IMR-90 (cell line): ENCODE measurements at regions not wholly inside any gene's neighbourhood (a gene's known extent, or its start where the extent isn't known, plus 50 kb on each side); places are given as distances from the start of the nearest gene placed in this dataset.
A peak's percentile ranks its signal among the peaks of the same experiment; 100 is the strongest.

ENCODE experiments used
- ATAC-seq: fragments of 200-7000 bp; cut with Tn5 transposase; 2 replicates; pipeline ENCODE4 v1.9.1; 2020; ENCODE audit warnings: low read depth, mild to moderate bottlenecking, moderate library complexity
- BruUV-seq: library from RNA; stranded (reverse); fragments of 400-500 nt; replicated peaks from 2 replicates; lab custom pipeline; 2021; lab: Mats Ljungman, UMichigan
- CTCF ChIA-PET: fragments of 300-600 bp; formaldehyde crosslinking; extraction: SDS; loops from one replicate; lab custom pipeline; 2021; ENCODE audit warnings: antibody characterized with exemption; lab: Yijun Ruan, JAX
- POLR2A ChIA-PET: fragments of 300-600 bp; sonication (Branson Sonifier 250); formaldehyde crosslinking; loops from one replicate; lab custom pipeline; 2022; ENCODE audit warnings: antibody characterized with exemption; ENCODE audit not compliant: unreplicated experiment; lab: Charles Lee
- DNase-seq: peaks from one replicate; pipeline ENCODE4 v3.0.0; 2013
- H2AFZ ChIP-seq: replicated peaks from 2 replicates; pipeline ENCODE3; 2013; ENCODE audit warnings: low read length, mild to moderate bottlenecking; ENCODE audit not compliant: poor library complexity
- H2AK5ac ChIP-seq: 2 replicates; pipeline ENCODE4 v1.6.1; 2013; ENCODE audit warnings: low read depth, low read length, inconsistent platforms
- H2AK9ac ChIP-seq: replicated peaks from 2 replicates; pipeline ENCODE3; 2013; ENCODE audit warnings: mild to moderate bottlenecking, low read depth, low read length, moderate library complexity; ENCODE audit not compliant: poor library complexity
- H2BK120ac ChIP-seq: 2 replicates; pipeline ENCODE4 v1.6.1; 2013; ENCODE audit warnings: low read depth, low read length, inconsistent platforms
- H2BK15ac ChIP-seq: 3 replicates; pipeline ENCODE4 v1.6.1; 2013; ENCODE audit warnings: low read depth, low read length, inconsistent platforms
- H2BK20ac ChIP-seq: 2 replicates; pipeline ENCODE4 v1.6.1; 2013; ENCODE audit warnings: low read depth, mild to moderate bottlenecking, inconsistent platforms, low read length, moderate library complexity
- H2BK5ac ChIP-seq: 2 replicates; pipeline ENCODE4 v1.6.1; 2013; ENCODE audit warnings: mild to moderate bottlenecking, low read depth, low read length, inconsistent platforms; ENCODE audit not compliant: poor library complexity, severe bottlenecking
- H3K14ac ChIP-seq: replicated peaks from 2 replicates; pipeline ENCODE4 v1.6.1; 2013; ENCODE audit warnings: low read depth, low read length, inconsistent platforms
- H3K18ac ChIP-seq: 2 replicates; pipeline ENCODE4 v1.6.1; 2013; ENCODE audit warnings: low read depth, low read length, control low read depth
- H3K23ac ChIP-seq: 2 replicates; pipeline ENCODE4 v1.6.1; 2013; ENCODE audit warnings: low read depth, low read length, inconsistent platforms
- H3K27ac ChIP-seq: 2 replicates; pipeline ENCODE4 v1.5.1; 2013; ENCODE audit warnings: mild to moderate bottlenecking, control low read depth, low read length; ENCODE audit not compliant: insufficient read depth
- H3K27me3 ChIP-seq: 2 replicates; pipeline ENCODE4 v1.6.1; 2013; ENCODE audit warnings: low read length; ENCODE audit not compliant: control insufficient read depth, insufficient read depth
- H3K36me3 ChIP-seq: 2 replicates; pipeline ENCODE4 v1.6.1; 2013; ENCODE audit warnings: low read length, mixed read lengths; ENCODE audit not compliant: control insufficient read depth, insufficient read depth
- H3K4ac ChIP-seq: 2 replicates; pipeline ENCODE4 v1.6.1; 2013; ENCODE audit warnings: low read depth, low read length, inconsistent platforms
- H3K4me1 ChIP-seq: 2 replicates; pipeline ENCODE4 v1.6.1; 2013; ENCODE audit warnings: low read length, mixed read lengths; ENCODE audit not compliant: control insufficient read depth, insufficient read depth
- H3K4me2 ChIP-seq: 2 replicates; pipeline ENCODE4 v1.6.1; 2013; ENCODE audit warnings: low read depth, mild to moderate bottlenecking, control low read depth, low read length, moderate library complexity
- H3K4me3 ChIP-seq: 2 replicates; pipeline ENCODE4 v1.5.1; 2013; ENCODE audit warnings: low read depth, mild to moderate bottlenecking, control low read depth, low read length, moderate library complexity; ENCODE audit not compliant: insufficient read depth
- H3K56ac ChIP-seq: 2 replicates; pipeline ENCODE4 v1.6.1; 2013; ENCODE audit warnings: low read length, inconsistent platforms; ENCODE audit not compliant: insufficient read depth; ENCODE audit errors: extremely low read depth
- H3K79me1 ChIP-seq, 2 experiments: 2 replicates each; pipeline ENCODE4 v1.6.1; 2013; ENCODE audit warnings: low read length in 2 of 2, inconsistent platforms in 1 of 2, low read depth in 1 of 2
- H3K9ac ChIP-seq: 2 replicates; pipeline ENCODE4 v1.6.1; 2013; ENCODE audit warnings: low read depth, low read length, control low read depth
- H3K9me1 ChIP-seq: 2 replicates; pipeline ENCODE4 v1.6.1; 2013; ENCODE audit warnings: low read length, inconsistent platforms; ENCODE audit not compliant: insufficient read depth
- H3K9me3 ChIP-seq: 2 replicates; pipeline ENCODE4 v1.6.1; 2013; ENCODE audit warnings: low read length; ENCODE audit not compliant: control insufficient read depth, insufficient read depth
- H4K20me1 ChIP-seq: 2 replicates; pipeline ENCODE4 v1.6.1; 2013; ENCODE audit warnings: low read length, inconsistent platforms; ENCODE audit not compliant: insufficient read depth
- H4K5ac ChIP-seq: 2 replicates; pipeline ENCODE4 v1.6.1; 2013; ENCODE audit warnings: mild to moderate bottlenecking, low read depth, low read length, control low read depth
- H4K8ac ChIP-seq, 2 experiments: 2 replicates each; pipeline ENCODE4 v1.6.1; 2013; ENCODE audit warnings: low read depth in 2 of 2, low read length in 2 of 2, control low read depth in 1 of 2, inconsistent platforms in 1 of 2
- H4K91ac ChIP-seq: 2 replicates; pipeline ENCODE4 v1.6.1; 2013; ENCODE audit warnings: low read depth, low read length, inconsistent platforms; ENCODE audit not compliant: insufficient read depth
- CTCF ChIP-seq: conservative IDR thresholded peaks from 2 replicates; pipeline ENCODE4 v1.5.1; 2012; ENCODE audit warnings: mild to moderate bottlenecking, low read depth, low read length, improper control_type of control experiment
- ELK1 ChIP-seq: fragments of 150-350 bp; IDR thresholded peaks from 2 replicates; pipeline ENCODE4 v1.6.1; 2016; ENCODE audit warnings: low read depth, mild to moderate bottlenecking, low read length, moderate library complexity, borderline replicate concordance
- MAFK ChIP-seq: IDR thresholded peaks from 2 replicates; pipeline ENCODE4 v1.6.1; 2012; ENCODE audit warnings: low read depth, low read length, improper control_type of control experiment
- MAZ ChIP-seq: IDR thresholded peaks from 2 replicates; pipeline ENCODE4 v1.6.1; 2012; ENCODE audit warnings: low read depth, mild to moderate bottlenecking, low read length, improper control_type of control experiment, moderate library complexity, borderline replicate concordance
- NFE2L2 ChIP-seq: fragments of 150-350 bp; IDR thresholded peaks from 2 replicates; pipeline ENCODE4 v1.6.1; 2016; ENCODE audit warnings: low read depth, mild to moderate bottlenecking, low read length
- RAD21 ChIP-seq: IDR thresholded peaks from 2 replicates; pipeline ENCODE4 v1.6.1; 2012; ENCODE audit warnings: low read length, improper control_type of control experiment
- SMC3 ChIP-seq: fragments of 150-350 bp; IDR thresholded peaks from 2 replicates; pipeline ENCODE4 v1.6.1; 2016; ENCODE audit warnings: low read depth, mild to moderate bottlenecking, antibody characterized with exemption, low read length, moderate library complexity
- USF2 ChIP-seq: fragments of 150-350 bp; IDR thresholded peaks from 2 replicates; pipeline ENCODE4 v1.6.1; 2017; ENCODE audit warnings: mild to moderate bottlenecking, antibody characterized with exemption, low read length, low read depth
- WGBS, 2 experiments: methylation state at CpG; one replicate each; pipeline versions ENCODE4 v1.1.5 to v1.1.7; 2013; ENCODE audit warnings: missing lambda C conversion rate in 2 of 2; ENCODE audit not compliant: insufficient read length in 1 of 2; ENCODE audit errors: extremely low coverage in 2 of 2; 5-methylcytosine and 5-hydroxymethylcytosine counted together
- dilution Hi-C: fragments of 300-500 bp; cut with HindIII; formaldehyde crosslinking; loops from one replicate; pipeline ENCODE4 v1.14.3; 2018; ENCODE audit warnings: low sequenced_read_pairs; ENCODE audit not compliant: unreplicated experiment
- in situ Hi-C: fragments of 300-500 bp; cut with MboI; formaldehyde crosslinking; loops from 3 replicates; pipeline ENCODE4 v1.14.3; 2019; ENCODE audit warnings: low sequenced_read_pairs, inconsistent platforms, mixed read lengths
- intact Hi-C: fragments of 100-400 bp; cut with micrococcal nuclease; formaldehyde crosslinking; loops from 2 replicates; pipeline ENCODE4 v1.10.0; 2022

GRCh38 chr12:28872654-28873268 lies 276.3 kb upstream of the FAR2 start:
- H3K9ac ChIP-seq, result no peak overlapping the region
- H2BK120ac ChIP-seq, result peak overlapping the region; percentile 7; the same call in 1 of the 2 replicates
- H3K9me3 ChIP-seq, result no peaks in the 10 kb centered on the region
- no TSS peak for BruUV-seq
- intact Hi-C loops, result loop anchor here (1.0 to 10.0 kb wide), 5 partner anchors 125 to 1139 kb away; partner anchors contain the start of gene CCDC91
- H2BK15ac ChIP-seq, result 0 out of 3 replicates have a peak overlapping the region, but pooled peaks have one; percentile 8
- H3K18ac ChIP-seq, result no peak overlapping the region
- no peaks in the 10 kb centered on the region; the same call in 1 of the 2 replicates for H3K9me1 ChIP-seq
- ATAC-seq, result peak; percentile 70; the same call in 1 of the 2 replicates
- H2BK20ac ChIP-seq, result no peak overlapping the region
- dilution Hi-C loops, result no loop called here
- no peaks in the 10 kb centered on the region for H4K20me1 ChIP-seq
- H3K79me1 ChIP-seq, result no peaks in the 10 kb centered on the region
- in situ Hi-C loops, result loop anchor here (10.0 kb wide), 1 partner anchor 1138 kb away; no protein-coding TSS in a partner anchor
- no peak overlapping the region for H3K27ac ChIP-seq
- no peak overlapping the region for H3K23ac ChIP-seq
- H3K36me3 ChIP-seq, result no peaks in the 10 kb centered on the region
- DNase-seq, result peak; percentile 67
- H2AK9ac ChIP-seq, result no peak overlapping the region
- H4K5ac ChIP-seq, result no peak overlapping the region
- ChIA-PET CTCF (interaction anchor here (0.6 to 1.5 kb wide), 4 partner anchors 11 to 994 kb away, joined by 3 to 8 read pairs (median 4); no protein-coding TSS in a partner anchor), POLR2A (no interaction called here)
- no peak overlapping the region for H2BK5ac ChIP-seq
- H2AFZ ChIP-seq, result no peak overlapping the region
- H3K4me1 ChIP-seq, result peaks cover 2% of the 10 kb centered on the region; the same call in 1 of the 2 replicates
- no peak overlapping the region for H3K4me2 ChIP-seq
- no CpG with 5 or more reads among the region's 7 CpGs for WGBS, 2 experiments
- TF ChIP-seq NFE2L2 (no peak), CTCF (peak; percentile 71), MAZ (no peak), SMC3 (peak; percentile 64), MAFK (no peak), USF2 (no peak), ELK1 (no peak), RAD21 (peak; percentile 81)
- H3K56ac ChIP-seq, result no peak overlapping the region
- H2AK5ac ChIP-seq, result no peak overlapping the region
- H3K4ac ChIP-seq, result no peak overlapping the region
- H3K14ac ChIP-seq, result no peak overlapping the region
- H4K8ac ChIP-seq, result no peak overlapping the region
- H3K27me3 ChIP-seq, result no peaks in the 10 kb centered on the region; the same call in 1 of the 2 replicates
- no peak overlapping the region for H3K4me3 ChIP-seq
- H4K91ac ChIP-seq, result peak overlapping the region; percentile 65; the same call in 1 of the 2 replicates
